Body of pancreas (tissue), 4 donors: ENCODE measurements at regions not wholly inside any gene's neighbourhood (a gene's known extent, or its start where the extent isn't known, plus 50 kb on each side); places are given as distances from the start of the nearest gene placed in this dataset.

Source experiments
- ATAC-seq: fragments of 150-250 bp; one replicate; pipeline ENCODE4 v1.9.1; 2016
- DNase-seq, 4 donors: peaks; one replicate each; pipeline ENCODE4 v3.0.0-alpha.2; 2019
- H3K27ac ChIP-seq, 4 donors: fragments of 200-600 bp; sonication (generic); 1 replicate in 3 of 4; 2 replicates in 1 of 4; pipeline versions ENCODE4 v1.5.1 to v1.6.1; 2016 to 2019; ENCODE audit warnings: mild to moderate bottlenecking in 1 of 4, mixed read lengths in 1 of 4, moderate library complexity in 1 of 4
- H3K27me3 ChIP-seq, 2 donors: fragments of 200-600 bp; sonication (generic); one replicate each; pipeline ENCODE4 v1.6.0; 2016; ENCODE audit warnings: mild to moderate bottlenecking in 1 of 2
- H3K36me3 ChIP-seq, 2 donors: fragments of 200-600 bp; sonication (generic); replicated peaks in 1 of 2; 2 replicates each; pipeline ENCODE4 v1.5.1; 2016; ENCODE audit warnings: low read depth in 2 of 2; ENCODE audit not compliant: insufficient read depth in 1 of 2
- H3K4me1 ChIP-seq: fragments of 200-600 bp; sonication (generic); one replicate; pipeline ENCODE4 v1.6.0; 2016
- H3K4me3 ChIP-seq, 2 donors: fragments of 200-600 bp; sonication (generic); 1 replicate in 1 of 2; 2 replicates in 1 of 2; pipeline ENCODE4 v1.5.1; 2016 to 2019
- H3K9me3 ChIP-seq, 3 donors: fragments of 200-600 bp; sonication (generic); 1 replicate in 2 of 3; 2 replicates in 1 of 3; pipeline ENCODE4 v1.5.1; 2016
- POLR2A ChIP-seq, 3 donors: fragments of 450-650 bp; IDR thresholded peaks; one replicate each; pipeline ENCODE4 v1.6.1; 2016; ENCODE audit warnings: antibody characterized with exemption in 3 of 3, mild to moderate bottlenecking in 2 of 3
- whole genome bisulfite sequencing, 2 donors: methylation state at CpG; one replicate each; pipeline ENCODE4 v1.1.5; 2017; 5-methylcytosine and 5-hydroxymethylcytosine counted together
- intact Hi-C: fragments of 100-400 bp; cut with DNase I; formaldehyde crosslinking; loops from one replicate; pipeline ENCODE4 v1.15.1; 2023
- TF ChIP-seq, protein P1 (sequence below), 7 experiments: fragments of 450-650 bp in 4 of 7; fragments of 200-600 bp in 3 of 7; sonication (generic) in 3 of 7; IDR thresholded peaks; one replicate each; pipeline ENCODE4 v1.5.1; 2016 to 2019; ENCODE audit warnings: antibody characterized with exemption in 7 of 7

DNA sequence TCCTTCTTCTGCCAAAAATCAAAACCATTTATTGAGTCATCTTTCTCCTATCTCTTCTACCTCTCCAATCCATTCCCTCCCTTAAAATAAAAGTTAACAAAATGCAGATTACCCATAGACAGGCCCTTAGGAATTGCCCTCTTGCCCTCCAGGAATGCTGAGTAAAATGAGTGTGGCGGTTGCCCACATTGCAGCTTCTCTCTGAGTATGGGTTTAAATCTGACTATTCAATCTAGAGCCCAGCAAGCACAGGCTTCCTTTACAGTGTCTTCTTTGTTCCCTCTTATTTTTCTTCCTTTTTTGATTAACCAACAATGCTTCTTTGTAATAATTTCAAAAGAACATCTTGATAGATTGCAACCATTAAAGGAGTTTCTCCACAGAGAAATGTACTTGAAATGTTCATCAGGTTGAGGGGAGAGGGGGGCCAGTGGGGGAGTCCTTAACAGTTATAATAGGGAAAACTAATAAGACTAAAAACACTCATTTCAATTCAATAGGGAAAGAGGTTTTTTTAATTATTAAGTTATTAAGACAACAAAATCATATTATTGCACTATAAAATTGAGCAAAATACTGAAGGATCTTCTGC is 135.3 kb upstream of the LMCD1 start:
- no peaks in the 10 kb centered on the region for H3K27me3 ChIP-seq
- TF ChIP-seq, protein P1, sequence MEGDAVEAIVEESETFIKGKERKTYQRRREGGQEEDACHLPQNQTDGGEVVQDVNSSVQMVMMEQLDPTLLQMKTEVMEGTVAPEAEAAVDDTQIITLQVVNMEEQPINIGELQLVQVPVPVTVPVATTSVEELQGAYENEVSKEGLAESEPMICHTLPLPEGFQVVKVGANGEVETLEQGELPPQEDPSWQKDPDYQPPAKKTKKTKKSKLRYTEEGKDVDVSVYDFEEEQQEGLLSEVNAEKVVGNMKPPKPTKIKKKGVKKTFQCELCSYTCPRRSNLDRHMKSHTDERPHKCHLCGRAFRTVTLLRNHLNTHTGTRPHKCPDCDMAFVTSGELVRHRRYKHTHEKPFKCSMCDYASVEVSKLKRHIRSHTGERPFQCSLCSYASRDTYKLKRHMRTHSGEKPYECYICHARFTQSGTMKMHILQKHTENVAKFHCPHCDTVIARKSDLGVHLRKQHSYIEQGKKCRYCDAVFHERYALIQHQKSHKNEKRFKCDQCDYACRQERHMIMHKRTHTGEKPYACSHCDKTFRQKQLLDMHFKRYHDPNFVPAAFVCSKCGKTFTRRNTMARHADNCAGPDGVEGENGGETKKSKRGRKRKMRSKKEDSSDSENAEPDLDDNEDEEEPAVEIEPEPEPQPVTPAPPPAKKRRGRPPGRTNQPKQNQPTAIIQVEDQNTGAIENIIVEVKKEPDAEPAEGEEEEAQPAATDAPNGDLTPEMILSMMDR (IDR thresholded peaks at IDR 0.05): no peak
- TF ChIP-seq POLR2A (IDR thresholded peaks at IDR 0.05): no peak
- DNase-seq (no peak), ATAC-seq (no peak)
- no peaks in the 10 kb centered on the region for H3K36me3 ChIP-seq
- no peak overlapping the region for H3K4me3 ChIP-seq
- 68 to 74% methylated on average over 1 of the region's 1 CpG for WGBS, 2 donors
- intact Hi-C loops: no loop called here
- H3K9me3 ChIP-seq: no peaks in the 10 kb centered on the region
- H3K27ac ChIP-seq: no peak overlapping the region
- H3K4me1 ChIP-seq: no peaks in the 10 kb centered on the region

DNA sequence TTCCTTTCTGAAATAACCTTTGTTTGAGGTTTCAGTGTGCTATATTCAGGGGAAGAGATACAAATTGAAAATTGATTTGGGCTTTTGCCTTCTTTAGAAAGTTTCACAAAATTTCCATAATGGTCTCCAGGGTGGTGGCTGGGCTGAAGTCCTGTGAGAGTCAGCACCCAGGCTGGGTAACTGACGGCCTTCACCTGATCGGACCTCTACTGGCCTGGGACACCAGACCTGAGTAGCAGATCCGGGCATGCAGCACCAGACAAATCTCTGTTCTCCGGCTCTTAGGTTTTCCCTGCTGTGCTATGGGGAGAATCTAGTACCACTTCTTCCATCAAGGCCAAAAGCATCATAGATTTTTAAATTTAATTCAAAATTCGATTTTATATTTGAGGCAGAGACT is 133.0 kb upstream of the LMCD1 start:
- Histone ChIP-seq H3K27me3 (no peaks in the 10 kb centered on the region), H3K9me3 (no peaks in the 10 kb centered on the region), H3K27ac (no peak overlapping the region), H3K4me3 (no peak overlapping the region), H3K36me3 (no peaks in the 10 kb centered on the region), H3K4me1 (no peaks in the 10 kb centered on the region)
- intact Hi-C loops: no loop called here
- DNase-seq (no peak), ATAC-seq (no peak)
- TF ChIP-seq POLR2A (IDR thresholded peaks at IDR 0.05): no peak
- TF ChIP-seq, protein P1 (IDR thresholded peaks at IDR 0.05): no peak
- WGBS, 2 donors: 77 to 80% methylated on average over 5 of the region's 5 CpGs

DNA sequence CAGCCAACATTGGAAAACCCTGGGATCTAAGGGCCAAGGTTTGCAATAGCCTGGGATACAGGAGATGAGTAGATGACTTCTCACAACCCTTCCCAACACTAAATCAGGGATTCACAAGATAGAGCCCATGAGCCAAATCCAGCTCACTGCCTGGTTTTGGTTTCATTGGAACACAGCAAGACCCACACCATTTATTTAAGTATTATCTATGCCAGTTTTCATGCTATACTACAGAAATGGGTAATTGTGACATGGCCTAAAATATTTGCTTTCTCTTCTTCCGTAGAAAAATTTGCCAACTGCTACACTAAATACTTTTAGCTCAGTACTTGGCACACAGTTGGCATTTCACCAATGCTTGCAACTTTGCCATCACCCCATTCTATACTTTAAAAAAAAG is 132.0 kb upstream of the LMCD1 start:
- TF ChIP-seq, protein P1 (IDR thresholded peaks at IDR 0.05): no peak
- no peak for TF ChIP-seq POLR2A (IDR thresholded peaks at IDR 0.05)
- WGBS, 2 donors: 86 to 93% methylated on average over 1 of the region's 1 CpG
- ATAC-seq: no peak
- H3K4me3 ChIP-seq: no peak overlapping the region
- no peaks in the 10 kb centered on the region for H3K27me3 ChIP-seq
- H3K36me3 ChIP-seq: no peaks in the 10 kb centered on the region
- no peaks in the 10 kb centered on the region for H3K9me3 ChIP-seq
- no peak overlapping the region for H3K27ac ChIP-seq
- no peaks in the 10 kb centered on the region for H3K4me1 ChIP-seq
- DNase-seq: no peak
- intact Hi-C loops: no loop called here

DNA sequence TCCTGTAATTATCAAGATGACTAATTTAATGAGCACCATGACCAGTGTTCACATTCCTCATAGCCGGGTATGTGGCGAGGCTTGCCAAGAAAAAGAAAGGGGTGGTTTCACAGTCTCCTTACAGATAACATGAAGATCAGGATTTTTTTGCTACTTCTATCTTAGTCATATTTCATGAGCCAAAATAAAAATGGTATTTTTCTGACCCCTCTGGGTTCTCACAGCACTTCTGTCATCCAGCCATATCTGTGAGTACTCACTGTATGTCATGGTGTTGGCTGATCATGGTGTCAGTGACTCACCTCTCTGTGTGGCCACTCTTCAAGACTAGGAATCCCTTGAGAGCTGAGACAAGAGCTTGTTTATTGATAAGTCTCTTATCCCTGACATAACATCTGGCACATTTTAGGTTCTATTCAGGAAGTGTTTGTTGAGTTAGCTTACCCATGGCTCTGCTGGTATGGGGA is 130.5 kb upstream of the LMCD1 start:
- WGBS, 2 donors: 58 to 69% methylated on average over 2 of the region's 2 CpGs
- DNase-seq: peak in 1 of 4 donors; percentile 13
- ATAC-seq: peak; percentile 47

More for the DNA sequence above, 130.5 kb upstream of the LMCD1 start:
- Histone ChIP-seq H3K27ac (peak overlapping the region in 1 of 4 donors; percentile 31), H3K36me3 (no peaks in the 10 kb centered on the region), H3K27me3 (no peaks in the 10 kb centered on the region), H3K9me3 (no peaks in the 10 kb centered on the region), H3K4me3 (no peak overlapping the region), H3K4me1 (no peaks in the 10 kb centered on the region)
- TF ChIP-seq, protein P1 (IDR thresholded peaks at IDR 0.05): no peak
- no peak for TF ChIP-seq POLR2A (IDR thresholded peaks at IDR 0.05)
- intact Hi-C loops: no loop called here
